CD14-positive monocyte (primary cell): ENCODE measurements at regions not wholly inside any gene's neighbourhood (a gene's known extent, or its start where the extent isn't known, plus 50 kb on each side); places are given as distances from the start of the nearest gene placed in this dataset.

Experiments used
- DNase-seq, 3 donors: peaks; one replicate each; pipeline ENCODE4 v3.0.0-alpha.2; 2011 to 2022
- H2AFZ ChIP-seq: 2 replicates; pipeline ENCODE4 v1.6.0; 2012; ENCODE audit warnings: mild to moderate bottlenecking, low read depth, low read length, inconsistent platforms; ENCODE audit not compliant: insufficient read depth, poor library complexity, severe bottlenecking
- H3K27ac ChIP-seq, 2 donors: 1 replicate in 1 of 2; 2 replicates in 1 of 2; pipeline ENCODE4 v1.5.1; 2012 to 2013; ENCODE audit warnings: low read length in 2 of 2, control low read depth in 1 of 2, inconsistent platforms in 1 of 2, low read depth in 1 of 2, mild to moderate bottlenecking in 1 of 2
- H3K27me3 ChIP-seq, 2 donors: one replicate each; pipeline versions ENCODE4 v1.6.0 to v1.6.1; 2011 to 2013; ENCODE audit warnings: low read length in 2 of 2; ENCODE audit not compliant: control insufficient read depth in 2 of 2, insufficient read depth in 2 of 2
- H3K36me3 ChIP-seq, 2 donors: replicated peaks in 1 of 2; 1 replicate in 1 of 2; 2 replicates in 1 of 2; pipeline versions ENCODE4 v1.5.1 to v1.6.1; 2012 to 2013; ENCODE audit warnings: low read length in 2 of 2, control low read depth in 1 of 2, inconsistent platforms in 1 of 2, mild to moderate bottlenecking in 1 of 2; ENCODE audit not compliant: insufficient read depth in 2 of 2, control insufficient read depth in 1 of 2
- H3K4me1 ChIP-seq, 2 donors: 1 replicate in 1 of 2; 2 replicates in 1 of 2; pipeline versions ENCODE4 v1.5.1 to v1.6.1; 2012 to 2013; ENCODE audit warnings: low read length in 2 of 2, control low read depth in 1 of 2, inconsistent platforms in 1 of 2, mild to moderate bottlenecking in 1 of 2, moderate library complexity in 1 of 2; ENCODE audit not compliant: insufficient read depth in 2 of 2, control insufficient read depth in 1 of 2
- H3K4me2 ChIP-seq: replicated peaks from 2 replicates; pipeline ENCODE3; 2012; ENCODE audit warnings: low read length, moderate library complexity, mild to moderate bottlenecking; ENCODE audit not compliant: poor library complexity, severe bottlenecking; ENCODE audit errors: extremely low read depth
- H3K4me3 ChIP-seq, 3 experiments: fragments of 200-600 bp in 1 of 3; sonication (generic) in 1 of 3; replicated peaks in 1 of 3; 1 replicate in 2 of 3; 2 replicates in 1 of 3; pipeline ENCODE4 v1.5.1; 2011 to 2013; ENCODE audit warnings: low read length in 3 of 3, mild to moderate bottlenecking in 3 of 3, control low read depth in 2 of 3, low read depth in 2 of 3, inconsistent platforms in 1 of 3, moderate library complexity in 1 of 3
- H3K79me2 ChIP-seq: 2 replicates; pipeline ENCODE4 v1.6.0; 2012; ENCODE audit warnings: mild to moderate bottlenecking, control low read depth, inconsistent platforms, low read length, moderate library complexity; ENCODE audit not compliant: insufficient read depth
- H3K9ac ChIP-seq: 2 replicates; pipeline ENCODE4 v1.6.0; 2017; ENCODE audit warnings: low read length, mild to moderate bottlenecking; ENCODE audit not compliant: insufficient read depth, poor library complexity, severe bottlenecking
- H3K9me3 ChIP-seq, 2 donors: replicated peaks in 1 of 2; 1 replicate in 1 of 2; 2 replicates in 1 of 2; pipeline versions ENCODE4 v1.5.1 to v1.6.1; 2012 to 2013; ENCODE audit warnings: low read length in 2 of 2, control low read depth in 1 of 2; ENCODE audit not compliant: control insufficient read depth in 1 of 2, insufficient read depth in 1 of 2
- H4K20me1 ChIP-seq: 2 replicates; pipeline ENCODE4 v1.6.0; 2012; ENCODE audit warnings: mild to moderate bottlenecking, low read length, control low read depth, moderate library complexity; ENCODE audit not compliant: insufficient read depth
- H3K27ac Mint-ChIP-seq, 7 donors: one replicate each; pipeline ENCODE4 v1.8.0; 2020; ENCODE audit warnings: mild to moderate bottlenecking in 7 of 7, mixed read lengths in 7 of 7, moderate library complexity in 6 of 7, inconsistent platforms in 2 of 7
- H3K27me3 Mint-ChIP-seq, 3 donors: one replicate each; pipeline ENCODE4 v1.8.0; 2021 to 2022; ENCODE audit warnings: low read depth in 3 of 3, mild to moderate bottlenecking in 3 of 3, mixed read lengths in 3 of 3, moderate library complexity in 3 of 3, inconsistent platforms in 1 of 3
- H3K36me3 Mint-ChIP-seq, 2 donors: one replicate each; pipeline ENCODE4 v1.8.0; 2020; ENCODE audit warnings: mixed read lengths in 2 of 2, inconsistent platforms in 1 of 2, mild to moderate bottlenecking in 1 of 2
- H3K4me1 Mint-ChIP-seq: one replicate; pipeline ENCODE4 v1.8.0; 2020; ENCODE audit warnings: mild to moderate bottlenecking, mixed read lengths
- H3K4me3 Mint-ChIP-seq, 2 donors: one replicate each; pipeline ENCODE4 v1.8.0; 2020; ENCODE audit warnings: mild to moderate bottlenecking in 2 of 2, mixed read lengths in 2 of 2, moderate library complexity in 1 of 2
- H3K9me3 Mint-ChIP-seq, 7 donors: one replicate each; pipeline ENCODE4 v1.8.0; 2020 to 2022; ENCODE audit warnings: mixed read lengths in 7 of 7, mild to moderate bottlenecking in 6 of 7, moderate library complexity in 6 of 7, inconsistent platforms in 2 of 7
- WGBS: methylation state at CpG from one replicate; pipeline ENCODE4 v1.1.5; 2013; ENCODE audit warnings: missing lambda C conversion rate; ENCODE audit not compliant: insufficient coverage; 5-methylcytosine and 5-hydroxymethylcytosine counted together
- intact Hi-C, 2 donors: fragments of 100-400 bp; cut with micrococcal nuclease; formaldehyde crosslinking; loops; one replicate each; pipeline versions ENCODE4 v1.15.0 to v1.15.1; 2023
- TF ChIP-seq, protein P1 (sequence below): fragments of 200-600 bp; IDR thresholded peaks from one replicate; pipeline ENCODE4 v1.8.0; 2022; ENCODE audit warnings: antibody characterized with exemption, mild to moderate bottlenecking

DNA sequence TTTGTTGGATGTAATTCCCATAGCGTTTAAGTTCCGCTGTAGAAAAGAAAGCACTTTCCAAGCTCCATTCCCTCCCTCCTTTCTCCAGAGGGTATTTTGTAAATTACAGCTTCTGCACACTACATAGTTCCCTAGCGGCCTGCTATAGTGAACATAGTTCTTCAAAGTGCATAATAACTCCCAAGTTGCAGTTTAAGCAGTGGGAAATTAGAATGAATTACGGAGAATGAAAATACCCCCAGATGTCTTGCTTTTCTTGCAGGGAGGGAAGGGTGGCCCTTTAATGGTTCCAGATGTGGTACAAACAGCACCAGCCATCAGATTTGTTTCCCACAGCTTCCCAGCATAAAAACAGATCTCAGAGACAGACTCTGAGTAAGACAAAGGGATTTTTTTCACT, 893.9 kb downstream of the SUCLG1 start:
- H3K4me3 ChIP-seq = no peak overlapping the region
- H3K4me2 ChIP-seq = no peak overlapping the region
- no peaks in the 10 kb centered on the region for H3K27me3 Mint-ChIP-seq
- no peaks in the 10 kb centered on the region for H3K27me3 ChIP-seq
- intact Hi-C loops = no loop called here
- DNase-seq = no peak
- no peak overlapping the region for H3K27ac Mint-ChIP-seq
- peaks cover 0 to 2% (median 0%) of the 10 kb centered on the region in 7 donors for H3K9me3 Mint-ChIP-seq
- no peak overlapping the region for H3K4me3 Mint-ChIP-seq
- no peaks in the 10 kb centered on the region for H3K9me3 ChIP-seq
- no peaks in the 10 kb centered on the region for H3K79me2 ChIP-seq
- no peaks in the 10 kb centered on the region for H3K36me3 Mint-ChIP-seq
- no peak overlapping the region for H3K9ac ChIP-seq
- H3K4me1 ChIP-seq = no peaks in the 10 kb centered on the region
- no CpG with 5 or more reads among the region's 4 CpGs for WGBS
- TF ChIP-seq, protein P1, sequence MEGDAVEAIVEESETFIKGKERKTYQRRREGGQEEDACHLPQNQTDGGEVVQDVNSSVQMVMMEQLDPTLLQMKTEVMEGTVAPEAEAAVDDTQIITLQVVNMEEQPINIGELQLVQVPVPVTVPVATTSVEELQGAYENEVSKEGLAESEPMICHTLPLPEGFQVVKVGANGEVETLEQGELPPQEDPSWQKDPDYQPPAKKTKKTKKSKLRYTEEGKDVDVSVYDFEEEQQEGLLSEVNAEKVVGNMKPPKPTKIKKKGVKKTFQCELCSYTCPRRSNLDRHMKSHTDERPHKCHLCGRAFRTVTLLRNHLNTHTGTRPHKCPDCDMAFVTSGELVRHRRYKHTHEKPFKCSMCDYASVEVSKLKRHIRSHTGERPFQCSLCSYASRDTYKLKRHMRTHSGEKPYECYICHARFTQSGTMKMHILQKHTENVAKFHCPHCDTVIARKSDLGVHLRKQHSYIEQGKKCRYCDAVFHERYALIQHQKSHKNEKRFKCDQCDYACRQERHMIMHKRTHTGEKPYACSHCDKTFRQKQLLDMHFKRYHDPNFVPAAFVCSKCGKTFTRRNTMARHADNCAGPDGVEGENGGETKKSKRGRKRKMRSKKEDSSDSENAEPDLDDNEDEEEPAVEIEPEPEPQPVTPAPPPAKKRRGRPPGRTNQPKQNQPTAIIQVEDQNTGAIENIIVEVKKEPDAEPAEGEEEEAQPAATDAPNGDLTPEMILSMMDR = no peak
- no peak overlapping the region for H2AFZ ChIP-seq
- no peaks in the 10 kb centered on the region for H4K20me1 ChIP-seq
- H3K27ac ChIP-seq = no peak overlapping the region
- H3K4me1 Mint-ChIP-seq = no peaks in the 10 kb centered on the region
- no peaks in the 10 kb centered on the region for H3K36me3 ChIP-seq

DNA sequence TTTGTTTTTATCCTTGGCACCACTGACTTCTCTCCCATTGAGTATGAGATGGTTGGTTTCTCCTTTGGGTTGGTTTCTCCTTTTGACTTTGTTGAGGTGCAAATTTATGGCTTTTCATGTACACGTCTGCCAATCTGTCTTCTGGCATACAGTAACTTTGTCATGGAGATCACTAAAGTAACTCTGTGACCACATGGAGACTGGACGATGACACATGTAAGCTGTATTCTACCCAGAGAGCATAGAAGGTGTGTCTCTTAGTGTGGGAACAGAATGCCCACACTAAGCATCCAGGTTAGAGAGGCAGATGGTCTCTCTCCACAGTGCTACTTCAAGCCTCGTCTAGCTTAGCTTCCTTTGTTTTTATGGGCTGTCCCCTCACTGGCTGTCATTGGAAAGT, 897.5 kb downstream of the SUCLG1 start:
- H3K36me3 Mint-ChIP-seq = no peaks in the 10 kb centered on the region
- peaks cover 0 to 11% (median 2%) of the 10 kb centered on the region in 7 donors for H3K9me3 Mint-ChIP-seq
- H2AFZ ChIP-seq = no peak overlapping the region
- no peak for DNase-seq
- no peak overlapping the region for H3K27ac Mint-ChIP-seq
- no peaks in the 10 kb centered on the region for H3K27me3 ChIP-seq
- no peak overlapping the region for H3K4me3 Mint-ChIP-seq
- 13% methylated on average over 1 of the region's 3 CpGs for WGBS
- intact Hi-C loops = no loop called here
- TF ChIP-seq, protein P1 = no peak
- H3K79me2 ChIP-seq = no peaks in the 10 kb centered on the region
- no peaks in the 10 kb centered on the region for H3K27me3 Mint-ChIP-seq
- H3K27ac ChIP-seq = no peak overlapping the region
- H3K9me3 ChIP-seq = peaks cover 10 to 12% of the 10 kb centered on the region in 2 donors
- no peak overlapping the region for H3K9ac ChIP-seq
- H3K4me1 Mint-ChIP-seq = no peaks in the 10 kb centered on the region
- H3K4me1 ChIP-seq = no peaks in the 10 kb centered on the region
- H3K4me2 ChIP-seq = no peak overlapping the region
- H4K20me1 ChIP-seq = no peaks in the 10 kb centered on the region
- H3K4me3 ChIP-seq = no peak overlapping the region
- H3K36me3 ChIP-seq = no peaks in the 10 kb centered on the region
